H1 (cell line): ENCODE measurements at regions not wholly inside any gene's neighbourhood (a gene's known extent, or its start where the extent isn't known, plus 50 kb on each side); places are given as distances from the start of the nearest gene placed in this dataset.

Source experiments
- CTCF ChIA-PET: fragments of 300-600 bp; sonication (Branson Sonifier 250); formaldehyde crosslinking; loops from one replicate; lab custom pipeline; 2021; ENCODE audit not compliant: partially characterized antibody; lab: Charles Lee
- POLR2A ChIA-PET: fragments of 300-600 bp; sonication (Branson Sonifier 250); formaldehyde crosslinking; loops from one replicate; lab custom pipeline; 2021; ENCODE audit warnings: inconsistent platforms; ENCODE audit not compliant: partially characterized antibody; lab: Charles Lee
- DNase-seq, 2 experiments: peaks; one replicate each; pipeline versions ENCODE4 v3.0.0 to v3.0.0-alpha.2; 2010 to 2022; ENCODE audit warnings: low spot score in 2 of 2, low read depth in 1 of 2, mixed read lengths in 1 of 2
- FAIRE-seq: peaks from 2 replicates; lab custom pipeline; 2011; peaks lifted over from hg19 to GRCh38; lab: Jason Lieb, UNC
- H2AFZ ChIP-seq: 2 replicates; pipeline ENCODE4 v1.8.1; 2012; ENCODE audit warnings: low read length, inconsistent platforms
- H2AK5ac ChIP-seq: 2 replicates; pipeline ENCODE4 v1.6.1; 2013; ENCODE audit warnings: low read depth, low read length
- H2BK120ac ChIP-seq: replicated peaks from 2 replicates; pipeline ENCODE3; 2013; ENCODE audit warnings: low read depth, low read length, inconsistent platforms
- H2BK12ac ChIP-seq: 2 replicates; pipeline ENCODE4 v1.6.1; 2013; ENCODE audit warnings: low read depth, low read length
- H2BK15ac ChIP-seq: 2 replicates; pipeline ENCODE4 v1.6.1; 2013; ENCODE audit warnings: low read length
- H2BK20ac ChIP-seq: 2 replicates; pipeline ENCODE4 v1.6.1; 2013; ENCODE audit warnings: low read length
- H2BK5ac ChIP-seq: 2 replicates; pipeline ENCODE4 v1.6.1; 2013; ENCODE audit warnings: low read depth, low read length
- H3K14ac ChIP-seq: 2 replicates; pipeline ENCODE4 v1.6.1; 2013; ENCODE audit warnings: inconsistent platforms; ENCODE audit not compliant: insufficient read length
- H3K18ac ChIP-seq: 2 replicates; pipeline ENCODE4 v1.6.1; 2013; ENCODE audit warnings: low read length; ENCODE audit errors: extremely low read depth
- H3K23ac ChIP-seq: 2 replicates; pipeline ENCODE4 v1.6.1; 2013; ENCODE audit warnings: inconsistent platforms; ENCODE audit not compliant: insufficient read length
- H3K23me2 ChIP-seq: 2 replicates; pipeline ENCODE4 v1.6.1; 2013; ENCODE audit warnings: low read depth, low read length
- H3K27ac ChIP-seq: 2 replicates; pipeline ENCODE4 v1.6.1; 2011; ENCODE audit warnings: low read depth, low read length, inconsistent platforms
- H3K27me3 ChIP-seq, 4 experiments: replicated peaks in 1 of 4; 1 replicate in 1 of 4; 2 replicates in 3 of 4; pipeline versions ENCODE4 v1.6.1 to v1.8.1; 2011 to 2013; ENCODE audit warnings: low read length in 3 of 4, mild to moderate bottlenecking in 3 of 4, inconsistent platforms in 2 of 4, mixed read lengths in 2 of 4, moderate library complexity in 1 of 4; ENCODE audit not compliant: control insufficient read depth in 3 of 4, insufficient read depth in 3 of 4; ENCODE audit errors: extremely low read depth in 1 of 4
- H3K36me3 ChIP-seq, 4 experiments: 2 replicates each; pipeline versions ENCODE4 v1.6.1 to v1.8.1; 2011 to 2013; ENCODE audit warnings: mild to moderate bottlenecking in 4 of 4, low read length in 3 of 4, moderate library complexity in 2 of 4, control low read depth in 1 of 4, inconsistent platforms in 1 of 4; ENCODE audit not compliant: insufficient read depth in 4 of 4, control insufficient read depth in 2 of 4
- H3K4ac ChIP-seq: replicated peaks from 2 replicates; pipeline ENCODE3; 2013; ENCODE audit warnings: low read length, low read depth, mixed read lengths, inconsistent platforms; ENCODE audit not compliant: insufficient read length
- H3K4me1 ChIP-seq, 4 experiments: replicated peaks in 1 of 4; 1 replicate in 1 of 4; 2 replicates in 3 of 4; pipeline versions ENCODE4 v1.6.1 to v1.8.1; 2011 to 2013; ENCODE audit warnings: low read length in 3 of 4, inconsistent platforms in 2 of 4, mixed read lengths in 1 of 4; ENCODE audit not compliant: insufficient read depth in 4 of 4, control insufficient read depth in 3 of 4
- H3K4me2 ChIP-seq, 2 experiments: 2 replicates each; pipeline versions ENCODE4 v1.6.1 to v1.8.1; 2011 to 2013; ENCODE audit warnings: low read depth in 2 of 2, low read length in 2 of 2, control low read depth in 1 of 2, inconsistent platforms in 1 of 2, mild to moderate bottlenecking in 1 of 2; ENCODE audit not compliant: insufficient read depth in 1 of 2
- H3K4me3 ChIP-seq, 4 experiments: fragments of 200-600, 300-600 bp in 1 of 4; sonication (generic), shearing (Covaris generic), sonication (Bioruptor Twin) in 1 of 4; 2 replicates each; pipeline versions ENCODE4 v1.5.1 to v1.8.1; 2011 to 2016; ENCODE audit warnings: low read length in 4 of 4, low read depth in 3 of 4, control low read depth in 2 of 4, inconsistent platforms in 2 of 4, mild to moderate bottlenecking in 2 of 4, mixed read lengths in 1 of 4, moderate library complexity in 1 of 4; ENCODE audit not compliant: insufficient read depth in 2 of 4; ENCODE audit errors: extremely low read depth in 1 of 4
- H3K56ac ChIP-seq: replicated peaks from 2 replicates; pipeline ENCODE3; 2013; ENCODE audit warnings: low read depth, mild to moderate bottlenecking, mixed read lengths, low read length, inconsistent platforms; ENCODE audit not compliant: insufficient read length
- H3K79me1 ChIP-seq: 2 replicates; pipeline ENCODE4 v1.6.1; 2013; ENCODE audit warnings: low read depth, low read length, control low read depth
- H3K79me2 ChIP-seq, 2 experiments: 2 replicates each; pipeline versions ENCODE4 v1.6.1 to v1.8.1; 2012 to 2013; ENCODE audit warnings: low read length in 2 of 2, mild to moderate bottlenecking in 2 of 2, inconsistent platforms in 1 of 2; ENCODE audit not compliant: insufficient read depth in 2 of 2, control insufficient read depth in 1 of 2
- H3K9ac ChIP-seq, 4 experiments: replicated peaks in 1 of 4; 1 replicate in 1 of 4; 2 replicates in 3 of 4; pipeline versions ENCODE4 v1.6.1 to v1.8.1; 2011 to 2013; ENCODE audit warnings: low read depth in 3 of 4, low read length in 3 of 4, control low read depth in 2 of 4, mild to moderate bottlenecking in 2 of 4, moderate library complexity in 2 of 4, inconsistent platforms in 1 of 4; ENCODE audit errors: extremely low read depth in 1 of 4
- H3K9me3 ChIP-seq, 2 experiments: 2 replicates each; pipeline versions ENCODE4 v1.6.1 to v1.8.1; 2012 to 2013; ENCODE audit warnings: mild to moderate bottlenecking in 2 of 2, moderate library complexity in 2 of 2, control low read depth in 1 of 2, inconsistent platforms in 1 of 2, low read depth in 1 of 2, low read length in 1 of 2, mixed read lengths in 1 of 2; ENCODE audit not compliant: insufficient read depth in 2 of 2
- H4K20me1 ChIP-seq, 2 experiments: replicated peaks in 1 of 2; 2 replicates each; pipeline versions ENCODE3 to v1.8.1; 2011 to 2013; ENCODE audit warnings: inconsistent platforms in 2 of 2, low read length in 2 of 2, mild to moderate bottlenecking in 1 of 2; ENCODE audit not compliant: insufficient read depth in 2 of 2, control insufficient read depth in 1 of 2
- H4K5ac ChIP-seq: 2 replicates; pipeline ENCODE4 v1.6.1; 2013; ENCODE audit warnings: low read length, low read depth, mixed read lengths, inconsistent platforms; ENCODE audit not compliant: insufficient read length
- H4K8ac ChIP-seq: 2 replicates; pipeline ENCODE4 v1.8.0; 2013; ENCODE audit warnings: mild to moderate bottlenecking, moderate library complexity, low read length, inconsistent platforms; ENCODE audit not compliant: insufficient read depth; ENCODE audit errors: extremely low read depth
- H4K91ac ChIP-seq: replicated peaks from 2 replicates; pipeline ENCODE3; 2013; ENCODE audit warnings: low read length, mixed read lengths, inconsistent platforms; ENCODE audit not compliant: insufficient read length
- BACH1 ChIP-seq: IDR thresholded peaks from 2 replicates; pipeline ENCODE4 v1.6.1; 2012; ENCODE audit warnings: low read length, improper control_type of control experiment
- CTCF ChIP-seq, 3 experiments: IDR thresholded peaks; 1 replicate in 2 of 3; 2 replicates in 1 of 3; pipeline versions ENCODE4 v1.5.1 to v1.6.1; 2011; ENCODE audit warnings: low read length in 3 of 3, mild to moderate bottlenecking in 3 of 3, inconsistent platforms in 2 of 3, low read depth in 1 of 3, moderate library complexity in 1 of 3; ENCODE audit not compliant: insufficient read depth in 1 of 3; ENCODE audit errors: control extremely low read depth in 1 of 3
- E2F6 ChIP-seq: IDR thresholded peaks from 2 replicates; pipeline ENCODE4 v1.6.1; 2012; ENCODE audit warnings: inconsistent platforms
- FOSL1 ChIP-seq: IDR thresholded peaks from 2 replicates; pipeline ENCODE4 v1.6.1; 2011; ENCODE audit warnings: mild to moderate bottlenecking, low read depth, low read length, moderate library complexity; ENCODE audit not compliant: insufficient read depth
- NRF1 ChIP-seq: IDR thresholded peaks from 2 replicates; pipeline ENCODE4 v1.6.1; 2011; ENCODE audit warnings: mild to moderate bottlenecking, low read depth, low read length, improper control_type of control experiment
- POLR2A ChIP-seq, 2 experiments: IDR thresholded peaks; 1 replicate in 1 of 2; 2 replicates in 1 of 2; pipeline ENCODE4 v1.6.1; 2011; ENCODE audit warnings: low read depth in 2 of 2, low read length in 2 of 2, mild to moderate bottlenecking in 2 of 2; ENCODE audit errors: control extremely low read depth in 1 of 2
- POU5F1 ChIP-seq: IDR thresholded peaks from 2 replicates; pipeline ENCODE4 v1.6.1; 2011; ENCODE audit warnings: low read depth, mild to moderate bottlenecking, low read length, moderate library complexity
- RFX5 ChIP-seq: IDR thresholded peaks from 2 replicates; pipeline ENCODE4 v1.6.1; 2011; ENCODE audit warnings: low read depth, low read length, improper control_type of control experiment, borderline replicate concordance
- SP1 ChIP-seq: IDR thresholded peaks from 2 replicates; pipeline ENCODE4 v1.6.1; 2011; ENCODE audit warnings: low read depth, low read length
- TBP ChIP-seq: IDR thresholded peaks from 2 replicates; pipeline ENCODE4 v1.6.1; 2011; ENCODE audit warnings: low read depth, low read length, improper control_type of control experiment
- WGBS, 2 experiments: shearing (Covaris generic) in 1 of 2; methylation state at CpG; one replicate each; pipeline versions ENCODE4 v1.1.6 to v1.1.7; 2013 to 2015; ENCODE audit warnings: low lambda C conversion rate in 2 of 2, mixed read lengths in 2 of 2, inconsistent platforms in 1 of 2, low coverage in 1 of 2, missing lambda C conversion rate in 1 of 2; ENCODE audit not compliant: insufficient replicate concordance in 2 of 2, insufficient coverage in 1 of 2, insufficient read length in 1 of 2; ENCODE audit errors: extremely low coverage in 1 of 2, missing lambda C conversion rate in 1 of 2; 5-methylcytosine and 5-hydroxymethylcytosine counted together

GRCh38 chr6:11324453-11325015, 92.1 kb upstream of the NEDD9 start:
- H3K9me3 ChIP-seq, result no peaks in the 10 kb centered on the region
- TF ChIP-seq FOSL1 (no peak), TBP (no peak), SP1 (no peak), CTCF (IDR thresholded peaks at IDR 0.05; ENCODE audit: control extremely low read depth in 1 of 3, insufficient read depth in 1 of 3, low read depth in 1 of 3, low read length in 3 of 3) (no peak), RFX5 (no peak), E2F6 (no peak), POU5F1 (no peak), NRF1 (no peak), POLR2A (IDR thresholded peaks at IDR 0.05; ENCODE audit: control extremely low read depth in 1 of 2, low read depth in 2 of 2, low read length in 2 of 2) (no peak), BACH1 (no peak)

More at GRCh38 chr6:11324453-11325015, 92.1 kb upstream of the NEDD9 start:
- POLR2A ChIA-PET, result no interaction called here
- H3K79me2 ChIP-seq, result peaks cover 0 to under 1% of the 10 kb centered on the region in 2 experiments; a peak in 1 of 4 replicates
- no peak overlapping the region for H2BK15ac ChIP-seq
- H2AFZ ChIP-seq, result no peak overlapping the region
- no peak for FAIRE-seq
- H2BK5ac ChIP-seq, result no peak overlapping the region
- H3K18ac ChIP-seq, result no peak overlapping the region; the same call in 1 of the 2 replicates
- no peak overlapping the region for H3K4me2 ChIP-seq
- H3K36me3 ChIP-seq, result no peaks in the 10 kb centered on the region; a peak in 1 of 8 replicates
- H3K9ac ChIP-seq, result no peak overlapping the region
- no peak overlapping the region for H3K14ac ChIP-seq
- no peak overlapping the region for H4K91ac ChIP-seq
- peaks cover 0 to 3% (median 2%) of the 10 kb centered on the region in 4 experiments; a peak in 1 of 7 replicates for H3K4me1 ChIP-seq
- CTCF ChIA-PET, result interaction anchor here (1.1 kb wide), 1 partner anchor 89 kb away, joined by 3 read pairs; no protein-coding TSS in a partner anchor
- no peak overlapping the region for H2BK20ac ChIP-seq
- no peak overlapping the region for H3K4ac ChIP-seq
- H3K79me1 ChIP-seq, result no peaks in the 10 kb centered on the region
- 86% methylated on average over 6 of the region's 6 CpGs; no CpG with 5 or more reads in 1 of the 2 experiments for WGBS, 2 experiments
- H2BK12ac ChIP-seq, result no peak overlapping the region
- DNase-seq, result no peak
- H2AK5ac ChIP-seq, result no peak overlapping the region
- no peak overlapping the region for H4K8ac ChIP-seq
- H3K56ac ChIP-seq, result no peak overlapping the region
- peaks cover 1% of the 10 kb centered on the region; the same call in 1 of the 2 replicates for H3K23me2 ChIP-seq
- no peak overlapping the region for H4K5ac ChIP-seq
- H3K4me3 ChIP-seq, result no peak overlapping the region
- H3K23ac ChIP-seq, result no peak overlapping the region
- peaks cover 0 to 2% of the 10 kb centered on the region in 2 experiments for H4K20me1 ChIP-seq
- H2BK120ac ChIP-seq, result no peak overlapping the region
- H3K27me3 ChIP-seq, result no peaks in the 10 kb centered on the region; a peak in 1 of 7 replicates
- no peak overlapping the region for H3K27ac ChIP-seq
